ENCODE measurements at regions not wholly inside any gene's neighbourhood (a gene's known extent, or its start where the extent isn't known, plus 50 kb on each side); places are given as distances from the start of the nearest gene placed in this dataset.

GRCh38 chr10:76727038-76727437, 910.6 kb downstream of the KCNMA1 start:
- 72% methylated on average over 2 of the region's 2 CpGs for WGBS
- H3K4me3 ChIP-seq (ENCODE audit: low read depth in 1 of 3, low read length in 3 of 3): no peak overlapping the region
- peaks cover 0 to 9% (median 0%) of the 10 kb centered on the region in 4 donors for H3K27me3 ChIP-seq (ENCODE audit: control insufficient read depth in 4 of 4, insufficient read depth in 4 of 4, low read length in 3 of 4)
- no peak overlapping the region for H3K9ac ChIP-seq (ENCODE audit: low read depth in 1 of 2, low read length in 2 of 2)
- peaks cover 0 to 6% (median 4%) of the 10 kb centered on the region in 4 donors for H3K9me3 ChIP-seq (ENCODE audit: control insufficient read depth in 4 of 4, low read length in 3 of 4)
- TF ChIP-seq HNF4A (conservative IDR thresholded peaks at IDR 0.05) (no peak), GABPA (IDR thresholded peaks at IDR 0.05 in 1 of 2, conservative IDR thresholded peaks at IDR 0.05 in 1 of 2) (no peak), CTCF (IDR thresholded peaks at IDR 0.05; ENCODE audit: low read depth, low read length, missing input control) (no peak), ATF3 (IDR thresholded peaks at IDR 0.05) (no peak), NR2F2 (IDR thresholded peaks at IDR 0.05) (no peak), YY1 (IDR thresholded peaks at IDR 0.05) (no peak), EGR1 (IDR thresholded peaks at IDR 0.05; ENCODE audit: low read depth in 2 of 2) (no peak), ZBTB33 (IDR thresholded peaks at IDR 0.05) (no peak), FOXA2 (IDR thresholded peaks at IDR 0.05) (no peak), RXRA (IDR thresholded peaks at IDR 0.05) (no peak), SP1 (IDR thresholded peaks at IDR 0.05) (no peak), JUND (IDR thresholded peaks at IDR 0.05) (no peak), TAF1 (conservative IDR thresholded peaks at IDR 0.05) (no peak), HNF4G (IDR thresholded peaks at IDR 0.05) (no peak), FOXA1 (IDR thresholded peaks at IDR 0.05) (no peak)
- TF ChIP-seq, protein P1, sequence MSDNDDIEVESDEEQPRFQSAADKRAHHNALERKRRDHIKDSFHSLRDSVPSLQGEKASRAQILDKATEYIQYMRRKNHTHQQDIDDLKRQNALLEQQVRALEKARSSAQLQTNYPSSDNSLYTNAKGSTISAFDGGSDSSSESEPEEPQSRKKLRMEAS (IDR thresholded peaks at IDR 0.05): no peak
- DNase-seq (ENCODE audit: low spot score): no peak
- H3K4me1 ChIP-seq (ENCODE audit: control insufficient read depth in 4 of 4, insufficient read depth in 4 of 4, low read length in 3 of 4): no peaks in the 10 kb centered on the region
- no peaks in the 10 kb centered on the region for H3K36me3 ChIP-seq (ENCODE audit: control insufficient read depth in 4 of 4, insufficient read depth in 3 of 4, low read depth in 1 of 4, low read length in 3 of 4)
- no peak overlapping the region for H3K27ac ChIP-seq (ENCODE audit: low read depth in 1 of 2, low read length in 2 of 2)

GRCh38 chr10:76723844-76724243, 913.8 kb downstream of the KCNMA1 start:
- WGBS: 34% methylated on average over 9 of the region's 9 CpGs

More at GRCh38 chr10:76723844-76724243, 913.8 kb downstream of the KCNMA1 start:
- Histone ChIP-seq H3K9me3 (ENCODE audit: control insufficient read depth in 4 of 4, low read length in 3 of 4) (no peaks in the 10 kb centered on the region), H3K4me1 (ENCODE audit: control insufficient read depth in 4 of 4, insufficient read depth in 4 of 4, low read length in 3 of 4) (no peaks in the 10 kb centered on the region), H3K4me3 (ENCODE audit: low read depth in 1 of 3, low read length in 3 of 3) (no peak overlapping the region), H3K9ac (ENCODE audit: low read depth in 1 of 2, low read length in 2 of 2) (no peak overlapping the region), H3K27me3 (ENCODE audit: control insufficient read depth in 4 of 4, insufficient read depth in 4 of 4, low read length in 3 of 4) (peaks cover 0 to 9% (median 1%) of the 10 kb centered on the region in 4 donors), H3K27ac (ENCODE audit: low read depth in 1 of 2, low read length in 2 of 2) (no peak overlapping the region), H3K36me3 (ENCODE audit: control insufficient read depth in 4 of 4, insufficient read depth in 3 of 4, low read depth in 1 of 4, low read length in 3 of 4) (no peaks in the 10 kb centered on the region)
- no peak for TF ChIP-seq EGR1 (IDR thresholded peaks at IDR 0.05; ENCODE audit: low read depth in 2 of 2)
- TF ChIP-seq, protein P1 (IDR thresholded peaks at IDR 0.05): no peak
- no peak for TF ChIP-seq HNF4A (conservative IDR thresholded peaks at IDR 0.05)
- TF ChIP-seq RXRA (IDR thresholded peaks at IDR 0.05): no peak
- TF ChIP-seq RAD21 (IDR thresholded peaks at IDR 0.05): no peak
- TF ChIP-seq TAF1 (conservative IDR thresholded peaks at IDR 0.05): no peak
- DNase-seq (ENCODE audit: low spot score): no peak
